Keratinocyte (primary cell): ENCODE measurements at regions not wholly inside any gene's neighbourhood (a gene's known extent, or its start where the extent isn't known, plus 50 kb on each side); places are given as distances from the start of the nearest gene placed in this dataset.

Source experiments
- EZH2 ChIP-seq: IDR thresholded peaks from one replicate; pipeline ENCODE4 v1.6.1; 2012; ENCODE audit warnings: inconsistent platforms, mild to moderate bottlenecking, low read length, moderate library complexity
- TF ChIP-seq, protein P1 (sequence below), 3 experiments: IDR thresholded peaks in 1 of 3; conservative IDR thresholded peaks in 1 of 3; optimal IDR thresholded peaks in 1 of 3; 2 replicates in 2 of 3; 3 replicates in 1 of 3; pipeline versions ENCODE3 to v1.5.1; 2011; ENCODE audit warnings: low read length in 3 of 3, mild to moderate bottlenecking in 3 of 3, moderate library complexity in 2 of 3, control low read depth in 1 of 3, inconsistent platforms in 1 of 3; ENCODE audit not compliant: insufficient read depth in 2 of 3; ENCODE audit errors: extremely low read depth in 1 of 3

DNA sequence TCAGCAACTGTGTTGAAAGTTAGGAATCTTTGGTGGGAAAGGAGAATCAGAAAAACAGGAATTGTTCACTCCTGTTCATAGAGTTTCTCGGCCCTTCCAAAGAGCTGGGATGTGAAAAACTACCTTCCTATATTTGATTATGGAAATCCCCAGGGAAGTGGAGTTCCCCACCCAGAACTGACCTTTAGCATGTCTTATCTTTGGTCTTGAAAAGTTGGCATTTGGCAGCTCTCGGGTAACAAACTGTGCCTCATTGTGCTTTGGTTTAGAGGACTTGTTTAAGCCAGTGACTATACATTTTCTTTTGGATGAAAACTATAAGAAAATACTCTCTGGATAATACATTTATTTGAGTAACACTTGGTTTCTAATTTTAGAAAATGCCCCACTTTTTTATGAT, 51.3 kb upstream of the CERS6 start:
- TF ChIP-seq, protein P1, sequence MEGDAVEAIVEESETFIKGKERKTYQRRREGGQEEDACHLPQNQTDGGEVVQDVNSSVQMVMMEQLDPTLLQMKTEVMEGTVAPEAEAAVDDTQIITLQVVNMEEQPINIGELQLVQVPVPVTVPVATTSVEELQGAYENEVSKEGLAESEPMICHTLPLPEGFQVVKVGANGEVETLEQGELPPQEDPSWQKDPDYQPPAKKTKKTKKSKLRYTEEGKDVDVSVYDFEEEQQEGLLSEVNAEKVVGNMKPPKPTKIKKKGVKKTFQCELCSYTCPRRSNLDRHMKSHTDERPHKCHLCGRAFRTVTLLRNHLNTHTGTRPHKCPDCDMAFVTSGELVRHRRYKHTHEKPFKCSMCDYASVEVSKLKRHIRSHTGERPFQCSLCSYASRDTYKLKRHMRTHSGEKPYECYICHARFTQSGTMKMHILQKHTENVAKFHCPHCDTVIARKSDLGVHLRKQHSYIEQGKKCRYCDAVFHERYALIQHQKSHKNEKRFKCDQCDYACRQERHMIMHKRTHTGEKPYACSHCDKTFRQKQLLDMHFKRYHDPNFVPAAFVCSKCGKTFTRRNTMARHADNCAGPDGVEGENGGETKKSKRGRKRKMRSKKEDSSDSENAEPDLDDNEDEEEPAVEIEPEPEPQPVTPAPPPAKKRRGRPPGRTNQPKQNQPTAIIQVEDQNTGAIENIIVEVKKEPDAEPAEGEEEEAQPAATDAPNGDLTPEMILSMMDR (optimal IDR thresholded peaks at IDR 0.05 in 1 of 3, IDR thresholded peaks at IDR 0.05 in 1 of 3, conservative IDR thresholded peaks at IDR 0.05 in 1 of 3; ENCODE audit: extremely low read depth in 1 of 3, insufficient read depth in 2 of 3, low read length in 3 of 3): no peak
- no peak for TF ChIP-seq EZH2
